Tibial nerve (tissue), 4 donors: ENCODE measurements at regions not wholly inside any gene's neighbourhood (a gene's known extent, or its start where the extent isn't known, plus 50 kb on each side); places are given as distances from the start of the nearest gene placed in this dataset.

Source experiments
- CTCF ChIP-seq, 5 experiments: fragments of 200-600 bp in 3 of 5; fragments of 450-650 bp in 2 of 5; sonication (generic) in 3 of 5; IDR thresholded peaks; one replicate each; pipeline ENCODE4 v1.5.1; 2016 to 2019; ENCODE audit warnings: antibody characterized with exemption in 5 of 5, mild to moderate bottlenecking in 3 of 5, moderate library complexity in 2 of 5
- EP300 ChIP-seq, 2 donors: sonication (generic); formaldehyde crosslinking; IDR thresholded peaks; one replicate each; pipeline ENCODE4 v1.6.1; 2017; ENCODE audit warnings: antibody characterized with exemption in 2 of 2, mild to moderate bottlenecking in 1 of 2
- POLR2A ChIP-seq, 2 donors: fragments of 450-650 bp; IDR thresholded peaks; one replicate each; pipeline ENCODE4 v1.6.1; 2017; ENCODE audit warnings: antibody characterized with exemption in 2 of 2, mild to moderate bottlenecking in 2 of 2, moderate library complexity in 2 of 2

GRCh38 chr1:189432753-189433152 is 1044.9 kb downstream of the BRINP3 start:
- TF ChIP-seq CTCF (IDR thresholded peaks at IDR 0.05), result no peak
- TF ChIP-seq POLR2A (IDR thresholded peaks at IDR 0.05), result no peak
- no peak for TF ChIP-seq EP300 (IDR thresholded peaks at IDR 0.05)
